ENCODE measurements at regions not wholly inside any gene's neighbourhood (a gene's known extent, or its start where the extent isn't known, plus 50 kb on each side); places are given as distances from the start of the nearest gene placed in this dataset.

GRCh38 chr10:36688717-36689116 lies 436.7 kb upstream of the ANKRD30A start:
- Histone ChIP-seq H3K27me3 (no peaks in the 10 kb centered on the region), H3K9me3 (no peaks in the 10 kb centered on the region), H3K4me1 (no peaks in the 10 kb centered on the region), H3K4me3 (no peak overlapping the region), H3K27ac (no peak overlapping the region), H3K36me3 (no peaks in the 10 kb centered on the region)
- no peak for ATAC-seq
- intact Hi-C loops (cut with DNase I), result no loop called here
- no peak for TF ChIP-seq POLR2A (IDR thresholded peaks at IDR 0.05)
- 78 to 96% (median 93%) methylated on average over 1 of the region's 1 CpG for WGBS, 4 donors
- DNase-seq, result no peak

- Histone ChIP-seq H3K27me3 (no peaks in the 10 kb centered on the region), H3K9me3 (no peaks in the 10 kb centered on the region), H3K4me1 (no peaks in the 10 kb centered on the region), H3K4me3 (no peak overlapping the region), H3K36me3 (no peaks in the 10 kb centered on the region), H3K27ac (no peak overlapping the region)
- intact Hi-C loops (cut with DNase I), result no loop called here
- no peak for TF ChIP-seq POLR2A (IDR thresholded peaks at IDR 0.05)
- no peak for TF ChIP-seq CTCF (IDR thresholded peaks at IDR 0.05)
- ATAC-seq, result no peak
- DNase-seq, result no peak
- WGBS, 4 donors, result 39 to 90% (median 67%) methylated on average over 2 of the region's 2 CpGs
Measured at GRCh38 chr10:36683421-36683820, 442.0 kb upstream of the ANKRD30A start.

GRCh38 chr10:36681751-36682632 lies 443.4 kb upstream of the ANKRD30A start:
- TF ChIP-seq CTCF (IDR thresholded peaks at IDR 0.05) (no peak), POLR2A (IDR thresholded peaks at IDR 0.05) (no peak)
- Histone ChIP-seq H3K9me3 (no peaks in the 10 kb centered on the region), H3K27me3 (no peaks in the 10 kb centered on the region), H3K4me3 (no peak overlapping the region), H3K36me3 (no peaks in the 10 kb centered on the region), H3K4me1 (peaks cover 0 to 1% (median 0%) of the 10 kb centered on the region in 12 donors), H3K27ac (no peak overlapping the region)
- intact Hi-C loops (cut with DNase I), result no loop called here
- no peak for DNase-seq
- WGBS, 4 donors, result 87 to 92% (median 90%) methylated on average over 4 of the region's 4 CpGs
- ATAC-seq, result no peak

GRCh38 chr10:36679554-36679953 lies 445.8 kb upstream of the ANKRD30A start:
- intact Hi-C loops (cut with DNase I), result no loop called here
- Histone ChIP-seq H3K36me3 (no peaks in the 10 kb centered on the region), H3K9me3 (no peaks in the 10 kb centered on the region), H3K4me1 (peaks cover 0 to 10% (median 0%) of the 10 kb centered on the region in 12 donors), H3K27ac (no peak overlapping the region), H3K4me3 (no peak overlapping the region), H3K27me3 (no peaks in the 10 kb centered on the region)
- ATAC-seq (no peak), DNase-seq (no peak)
- 82 to 86% (median 83%) methylated on average over 9 of the region's 9 CpGs for WGBS, 4 donors
- no peak for TF ChIP-seq POLR2A (IDR thresholded peaks at IDR 0.05)
- TF ChIP-seq CTCF (IDR thresholded peaks at IDR 0.05), result no peak

- TF ChIP-seq POLR2A (IDR thresholded peaks at IDR 0.05), result no peak
- TF ChIP-seq CTCF (IDR thresholded peaks at IDR 0.05), result no peak
- no peaks in the 10 kb centered on the region for H3K27me3 ChIP-seq
- no peaks in the 10 kb centered on the region for H3K36me3 ChIP-seq
- H3K9me3 ChIP-seq, result no peaks in the 10 kb centered on the region
- intact Hi-C loops (cut with DNase I), result no loop called here
- WGBS, 4 donors, result 83 to 89% (median 86%) methylated on average over 2 of the region's 2 CpGs
- peaks cover 0 to 10% (median 0%) of the 10 kb centered on the region in 12 donors for H3K4me1 ChIP-seq
- ATAC-seq (peak in 1 of 4 donors; percentile 55), DNase-seq (no peak)
- H3K4me3 ChIP-seq, result no peak overlapping the region
- no peak overlapping the region for H3K27ac ChIP-seq
Measured at GRCh38 chr10:36677431-36677768, 448.0 kb upstream of the ANKRD30A start.
